ENCODE measurements at regions not wholly inside any gene's neighbourhood (a gene's known extent, or its start where the extent isn't known, plus 50 kb on each side); places are given as distances from the start of the nearest gene placed in this dataset.
A peak's percentile ranks its signal among the peaks of the same experiment; 100 is the strongest.

GRCh38 chr15:66954601-66955000 lies 110.8 kb upstream of the SMAD3 start:
- Histone ChIP-seq H2BK12ac (ENCODE audit: low read depth, low read length) (no peak overlapping the region), H4K91ac (replicated peaks; ENCODE audit: insufficient read length, low read length) (peak overlapping the region; percentile 14), H3K79me2 (ENCODE audit: control insufficient read depth in 1 of 2, insufficient read depth in 2 of 2, low read length in 2 of 2) (no peaks in the 10 kb centered on the region), H3K9me3 (ENCODE audit: insufficient read depth in 2 of 2, low read depth in 1 of 2, low read length in 1 of 2) (no peaks in the 10 kb centered on the region), H3K9ac (replicated peaks in 1 of 4; ENCODE audit: extremely low read depth in 1 of 4, low read depth in 3 of 4, low read length in 3 of 4) (no peak overlapping the region), H3K79me1 (ENCODE audit: low read depth, low read length) (no peaks in the 10 kb centered on the region), H3K14ac (ENCODE audit: insufficient read length) (no peak overlapping the region), H2BK5ac (ENCODE audit: low read depth, low read length) (no peak overlapping the region), H3K23me2 (ENCODE audit: low read depth, low read length) (no peaks in the 10 kb centered on the region), H3K4ac (replicated peaks; ENCODE audit: insufficient read length, low read depth, low read length) (no peak overlapping the region), H3K4me3 (ENCODE audit: extremely low read depth in 1 of 4, insufficient read depth in 2 of 4, low read depth in 3 of 4, low read length in 4 of 4) (no peak overlapping the region), H4K5ac (ENCODE audit: insufficient read length, low read depth, low read length) (no peak overlapping the region), H2BK20ac (ENCODE audit: low read length) (no peak overlapping the region), H3K27me3 (replicated peaks in 1 of 4; ENCODE audit: control insufficient read depth in 3 of 4, extremely low read depth in 1 of 4, insufficient read depth in 3 of 4, low read length in 3 of 4) (no peaks in the 10 kb centered on the region; a peak in 1 of 7 replicates), H3K4me2 (ENCODE audit: insufficient read depth in 1 of 2, low read depth in 2 of 2, low read length in 2 of 2) (no peak overlapping the region), H3K23ac (ENCODE audit: insufficient read length) (no peak overlapping the region), H2AFZ (ENCODE audit: low read length) (no peak overlapping the region), H3K56ac (replicated peaks; ENCODE audit: insufficient read length, low read depth, low read length) (no peak overlapping the region), H3K36me3 (ENCODE audit: control insufficient read depth in 2 of 4, insufficient read depth in 4 of 4, low read length in 3 of 4) (no peaks in the 10 kb centered on the region), H3K18ac (ENCODE audit: extremely low read depth, low read length) (no peak overlapping the region), H2AK5ac (ENCODE audit: low read depth, low read length) (no peak overlapping the region), H4K20me1 (replicated peaks in 1 of 2; ENCODE audit: control insufficient read depth in 1 of 2, insufficient read depth in 2 of 2, low read length in 2 of 2) (no peaks in the 10 kb centered on the region), H3K4me1 (replicated peaks in 1 of 4; ENCODE audit: control insufficient read depth in 3 of 4, insufficient read depth in 4 of 4, low read length in 3 of 4) (no peaks in the 10 kb centered on the region), H3K27ac (ENCODE audit: low read depth, low read length) (no peak overlapping the region), H4K8ac (ENCODE audit: extremely low read depth, insufficient read depth, low read length) (no peak overlapping the region), H2BK120ac (replicated peaks; ENCODE audit: low read depth, low read length) (no peak overlapping the region), H2BK15ac (ENCODE audit: low read length) (0 out of 2 replicates have a peak overlapping the region, but pooled peaks have one; percentile 40)
- POLR2A ChIA-PET (ENCODE audit: partially characterized antibody) = interaction anchor here (0.6 kb wide), 1 partner anchor 898 kb away, joined by 3 read pairs; no protein-coding TSS in a partner anchor
- WGBS, 2 experiments (ENCODE audit: extremely low coverage in 1 of 2, insufficient coverage in 1 of 2, insufficient read length in 1 of 2, insufficient replicate concordance in 2 of 2, low coverage in 1 of 2, low lambda C conversion rate in 2 of 2, missing lambda C conversion rate in 1 of 2) = 99% methylated on average over 6 of the region's 6 CpGs; no CpG with 5 or more reads in 1 of the 2 experiments
- DNase-seq (ENCODE audit: low read depth in 1 of 2, low spot score in 2 of 2) (no peak), FAIRE-seq (no peak)
- TF ChIP-seq USF2 (IDR thresholded peaks at IDR 0.05; ENCODE audit: low read length) = no peak
- TF ChIP-seq NANOG (IDR thresholded peaks at IDR 0.05; ENCODE audit: insufficient read depth, low read depth, low read length, poor library complexity, severe bottlenecking) = no peak
- TF ChIP-seq SUZ12 (IDR thresholded peaks at IDR 0.05; ENCODE audit: low read length) = no peak
- no peak for TF ChIP-seq SAP30 (IDR thresholded peaks at IDR 0.05; ENCODE audit: insufficient read depth, insufficient replicate concordance, low read length)
- no peak for TF ChIP-seq EGR1 (IDR thresholded peaks at IDR 0.05; ENCODE audit: borderline replicate concordance, low read depth, low read length)
- no peak for TF ChIP-seq RXRA (IDR thresholded peaks at IDR 0.05; ENCODE audit: insufficient read depth, low read depth, low read length)
- no peak for TF ChIP-seq CHD2 (IDR thresholded peaks at IDR 0.05; ENCODE audit: low read length)
- no peak for TF ChIP-seq TEAD4 (IDR thresholded peaks at IDR 0.05; ENCODE audit: low read depth, low read length)
- CTCF ChIA-PET (ENCODE audit: partially characterized antibody) = interaction anchor here (0.7 to 2.9 kb wide), 5 partner anchors 9 to 80 kb away, joined by 3 to 19 read pairs (median 3); no protein-coding TSS in a partner anchor
